Rectal smooth muscle tissue (tissue), 1 donor: ENCODE measurements at regions not wholly inside any gene's neighbourhood (a gene's known extent, or its start where the extent isn't known, plus 50 kb on each side); places are given as distances from the start of the nearest gene placed in this dataset.
"Not testable (repeated sequence)": the region's sequence is repeated elsewhere in the genome, so short reads cannot be mapped to it uniquely, and the experiment has no call there.

Experiments used
- H3K27ac ChIP-seq: one replicate; pipeline ENCODE4 v1.7.0; 2013; ENCODE audit warnings: low read depth, low read length, inconsistent platforms
- H3K27me3 ChIP-seq: one replicate; pipeline ENCODE4 v1.7.0; 2013; ENCODE audit warnings: low read length; ENCODE audit not compliant: control insufficient read depth, insufficient read depth
- H3K36me3 ChIP-seq: one replicate; pipeline ENCODE4 v1.7.0; 2013; ENCODE audit warnings: low read length; ENCODE audit not compliant: control insufficient read depth, insufficient read depth
- H3K4me1 ChIP-seq: one replicate; pipeline ENCODE4 v1.7.0; 2013; ENCODE audit warnings: low read length; ENCODE audit not compliant: control insufficient read depth, insufficient read depth
- H3K4me3 ChIP-seq: one replicate; pipeline ENCODE4 v1.7.0; 2013; ENCODE audit warnings: low read length
- H3K9ac ChIP-seq: one replicate; pipeline ENCODE4 v1.7.0; 2013; ENCODE audit warnings: low read length

DNA sequence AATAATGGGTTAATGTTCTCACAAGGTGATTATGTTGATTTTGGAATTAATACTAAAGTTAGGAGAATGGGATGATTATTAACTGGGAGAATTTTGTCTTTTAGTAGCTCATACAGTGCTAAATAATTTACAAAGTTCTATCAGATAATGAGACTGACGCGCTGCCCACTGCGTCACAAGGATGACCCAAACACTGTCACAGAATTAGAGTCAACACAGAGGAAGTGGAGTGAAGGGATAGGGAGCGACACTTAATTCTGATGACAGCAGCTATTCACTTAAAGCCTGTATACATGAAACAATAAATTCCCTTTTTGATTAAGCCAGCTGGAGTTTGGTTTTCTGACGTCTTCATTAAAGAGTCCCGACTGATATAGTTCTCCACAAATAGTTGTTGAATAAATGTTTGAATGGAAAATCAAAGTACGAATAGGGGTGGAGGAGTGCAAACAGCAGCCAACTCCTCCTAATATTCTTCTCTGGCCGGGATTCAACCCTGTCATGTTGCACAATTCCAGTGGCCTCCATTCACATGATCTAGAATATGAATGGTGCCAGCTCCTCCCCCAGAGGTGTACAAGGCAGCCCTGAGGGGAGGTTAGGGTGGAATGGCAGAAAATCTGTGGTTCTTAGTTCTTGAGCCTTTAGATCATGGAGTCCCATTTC lies 140.3 kb downstream of the PCSK1 start:
- Histone ChIP-seq H3K36me3 (no peaks in the 10 kb centered on the region), H3K9ac (no peak overlapping the region), H3K27ac (no peak overlapping the region), H3K4me1 (no peaks in the 10 kb centered on the region), H3K27me3 (no peaks in the 10 kb centered on the region), H3K4me3 (no peak overlapping the region)

DNA sequence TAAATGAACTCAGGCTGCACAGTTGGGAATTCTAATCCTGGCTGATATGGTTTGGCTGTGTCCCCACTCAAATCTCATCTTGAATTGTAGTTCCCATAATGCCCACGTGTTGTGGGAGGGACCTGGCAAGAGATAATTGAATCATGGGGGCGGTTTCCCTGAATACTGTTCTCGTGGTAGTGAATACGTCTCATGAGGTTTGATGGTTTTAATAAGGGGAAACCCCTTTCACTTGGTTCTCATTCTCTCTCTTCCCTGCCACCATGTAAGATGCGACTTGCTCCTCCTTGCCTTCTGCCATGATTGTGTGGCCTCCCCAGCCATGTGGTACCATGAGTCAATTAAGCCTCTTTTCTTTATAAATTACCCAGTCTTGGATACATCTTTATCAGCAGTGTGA lies 143.8 kb downstream of the PCSK1 start:
- not testable (repeated sequence) for H3K36me3 ChIP-seq, H3K9ac ChIP-seq, H3K27me3 ChIP-seq, H3K27ac ChIP-seq, H3K4me1 ChIP-seq, H3K4me3 ChIP-seq

GRCh38 chr5:96288845-96289185 lies 144.2 kb downstream of the PCSK1 start:
- H3K4me3 ChIP-seq = no peak overlapping the region
- H3K27me3 ChIP-seq = no peaks in the 10 kb centered on the region
- H3K27ac ChIP-seq = no peak overlapping the region
- no peaks in the 10 kb centered on the region for H3K36me3 ChIP-seq
- no peaks in the 10 kb centered on the region for H3K4me1 ChIP-seq
- H3K9ac ChIP-seq = no peak overlapping the region

- Histone ChIP-seq H3K36me3 (no peaks in the 10 kb centered on the region), H3K27me3 (no peaks in the 10 kb centered on the region), H3K4me3 (no peak overlapping the region), H3K9ac (no peak overlapping the region), H3K4me1 (no peaks in the 10 kb centered on the region), H3K27ac (no peak overlapping the region)
Measured at GRCh38 chr5:96288166-96288844, 144.7 kb downstream of the PCSK1 start.

GRCh38 chr5:96287136-96287535 lies 145.9 kb downstream of the PCSK1 start:
- Histone ChIP-seq H3K4me3 (no peak overlapping the region), H3K36me3 (no peaks in the 10 kb centered on the region), H3K27me3 (no peaks in the 10 kb centered on the region), H3K27ac (no peak overlapping the region), H3K9ac (no peak overlapping the region), H3K4me1 (no peaks in the 10 kb centered on the region)

- Histone ChIP-seq H3K27ac (no peak overlapping the region), H3K27me3 (no peaks in the 10 kb centered on the region), H3K4me3 (no peak overlapping the region), H3K9ac (no peak overlapping the region), H3K4me1 (no peaks in the 10 kb centered on the region), H3K36me3 (no peaks in the 10 kb centered on the region)
Measured at GRCh38 chr5:96285823-96286222, 147.2 kb downstream of the PCSK1 start.

GRCh38 chr5:96284727-96285389 lies 148.2 kb downstream of the PCSK1 start:
- no peak overlapping the region for H3K9ac ChIP-seq
- no peaks in the 10 kb centered on the region for H3K4me1 ChIP-seq
- H3K27ac ChIP-seq = no peak overlapping the region
- H3K36me3 ChIP-seq = no peaks in the 10 kb centered on the region
- H3K27me3 ChIP-seq = no peaks in the 10 kb centered on the region
- H3K4me3 ChIP-seq = no peak overlapping the region

DNA sequence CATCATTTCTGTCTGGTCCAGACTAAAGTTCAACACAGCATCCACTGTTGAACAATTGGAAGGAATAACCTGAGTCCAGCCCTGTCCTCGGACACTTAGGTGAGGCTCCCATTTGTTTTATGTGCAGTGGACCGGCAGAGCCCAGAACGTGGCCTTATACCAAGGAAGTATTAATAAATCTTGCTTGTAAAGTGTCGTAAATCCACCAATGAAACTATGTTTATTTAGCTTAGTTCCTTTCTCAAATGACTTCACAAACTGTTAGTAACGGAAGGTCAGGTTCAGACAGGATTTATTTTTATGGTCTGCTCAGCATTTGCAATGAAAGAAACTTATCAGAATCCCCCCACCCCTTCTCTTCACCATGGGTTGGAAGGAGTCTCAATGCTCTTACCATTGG lies 149.5 kb downstream of the PCSK1 start:
- Histone ChIP-seq H3K36me3 (no peaks in the 10 kb centered on the region), H3K4me3 (no peak overlapping the region), H3K4me1 (no peaks in the 10 kb centered on the region), H3K9ac (no peak overlapping the region), H3K27ac (no peak overlapping the region), H3K27me3 (no peaks in the 10 kb centered on the region)

GRCh38 chr5:96282020-96282419 lies 151.0 kb downstream of the PCSK1 start:
- Histone ChIP-seq H3K36me3 (no peaks in the 10 kb centered on the region), H3K27ac (no peak overlapping the region), H3K9ac (no peak overlapping the region), H3K4me3 (no peak overlapping the region), H3K27me3 (no peaks in the 10 kb centered on the region), H3K4me1 (no peaks in the 10 kb centered on the region)

- no peaks in the 10 kb centered on the region for H3K27me3 ChIP-seq
- H3K36me3 ChIP-seq = no peaks in the 10 kb centered on the region
Measured at GRCh38 chr5:96280946-96281393, 152.1 kb downstream of the PCSK1 start.

GRCh38 chr5:96279801-96280542 lies 153.1 kb downstream of the PCSK1 start:
- H3K27ac ChIP-seq = no peak overlapping the region
- no peak overlapping the region for H3K4me3 ChIP-seq
- no peaks in the 10 kb centered on the region for H3K36me3 ChIP-seq
- H3K27me3 ChIP-seq = no peaks in the 10 kb centered on the region
- H3K9ac ChIP-seq = no peak overlapping the region
- H3K4me1 ChIP-seq = no peaks in the 10 kb centered on the region

More at GRCh38 chr5:96280946-96281393, 152.1 kb downstream of the PCSK1 start:
- H3K27ac ChIP-seq = no peak overlapping the region
- H3K4me1 ChIP-seq = no peaks in the 10 kb centered on the region
- no peak overlapping the region for H3K9ac ChIP-seq
- no peak overlapping the region for H3K4me3 ChIP-seq

DNA sequence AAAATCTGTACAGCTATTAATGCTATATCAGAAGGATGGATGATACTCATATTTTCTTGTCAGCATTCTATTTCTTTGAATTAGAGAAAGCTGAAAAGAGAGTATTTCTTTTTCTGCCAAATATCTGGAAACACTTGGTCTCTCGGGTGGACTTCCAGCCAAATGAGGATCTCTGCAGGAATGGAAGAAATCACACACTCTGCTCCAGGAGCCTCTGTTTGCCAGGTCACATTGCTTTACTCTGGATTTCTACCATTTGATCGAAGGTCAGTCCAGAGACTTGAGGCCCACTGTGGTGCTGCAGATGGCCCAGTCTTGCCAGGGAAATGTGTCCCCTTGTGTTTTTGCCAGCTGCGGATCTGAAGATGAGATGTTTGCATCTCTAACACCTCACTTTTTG lies 154.1 kb downstream of the PCSK1 start:
- Histone ChIP-seq H3K9ac (no peak overlapping the region), H3K27me3 (no peaks in the 10 kb centered on the region), H3K36me3 (no peaks in the 10 kb centered on the region), H3K4me3 (no peak overlapping the region), H3K27ac (no peak overlapping the region), H3K4me1 (no peaks in the 10 kb centered on the region)
